Activated naive CD4-positive, alpha-beta T cell treated with anti-CD3 and anti-CD28 coated beads, Interleukin-2, amount 10 ng/mL, durations not matched to agents 7 days and 5 days (primary cell): ENCODE measurements at regions not wholly inside any gene's neighbourhood (a gene's known extent, or its start where the extent isn't known, plus 50 kb on each side); places are given as distances from the start of the nearest gene placed in this dataset.

Source experiments
- CTCF ChIA-PET: fragments of 350-600 bp; sonication (Branson Sonifier 250); formaldehyde crosslinking; loops from one replicate; lab custom pipeline; 2021; ENCODE audit warnings: antibody characterized with exemption; lab: Charles Lee
- DNase-seq: peaks from one replicate; pipeline ENCODE4 v3.0.0-alpha.2; 2020
- H3K27ac Mint-ChIP-seq: one replicate; pipeline ENCODE4 v1.8.0; 2021; ENCODE audit warnings: mild to moderate bottlenecking, moderate library complexity, mixed read lengths
- H3K27me3 Mint-ChIP-seq: one replicate; pipeline ENCODE4 v1.8.0; 2021; ENCODE audit warnings: mild to moderate bottlenecking, mixed read lengths
- H3K36me3 Mint-ChIP-seq: one replicate; pipeline ENCODE4 v1.8.0; 2021; ENCODE audit warnings: mixed read lengths
- H3K4me1 Mint-ChIP-seq: one replicate; pipeline ENCODE4 v1.8.0; 2021; ENCODE audit warnings: mixed read lengths
- H3K4me3 Mint-ChIP-seq: one replicate; pipeline ENCODE4 v1.8.0; 2021; ENCODE audit warnings: mild to moderate bottlenecking, moderate library complexity, mixed read lengths
- H3K9me3 Mint-ChIP-seq: one replicate; pipeline ENCODE4 v1.8.0; 2021; ENCODE audit warnings: mixed read lengths

DNA sequence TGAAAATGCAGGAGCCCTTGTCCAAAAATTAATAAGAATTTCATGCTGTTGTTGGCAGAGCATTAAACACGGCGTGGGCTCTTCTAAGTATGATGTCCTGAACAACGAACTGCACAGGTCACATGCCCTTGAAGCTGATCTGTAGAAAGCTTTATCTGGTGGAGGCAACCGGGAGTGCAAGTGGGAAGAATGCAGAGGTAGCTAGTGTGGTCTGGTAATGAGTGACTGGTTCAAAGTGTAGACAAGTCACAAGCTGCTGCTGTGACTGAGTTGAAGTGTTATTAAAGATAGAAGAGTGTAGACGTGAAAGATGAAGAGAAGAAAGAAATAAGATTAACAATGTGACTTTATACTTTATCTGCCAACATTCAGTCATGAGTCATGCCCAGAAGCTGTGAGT lies 361.9 kb downstream of the TTLL7 start:
- DNase-seq: no peak
- CTCF ChIA-PET: no interaction called here
- Mint-ChIP-seq H3K4me3 (no peak overlapping the region), H3K9me3 (no peaks in the 10 kb centered on the region), H3K36me3 (no peaks in the 10 kb centered on the region), H3K4me1 (peaks cover 12% of the 10 kb centered on the region), H3K27ac (no peak overlapping the region), H3K27me3 (peaks cover 4% of the 10 kb centered on the region)

DNA sequence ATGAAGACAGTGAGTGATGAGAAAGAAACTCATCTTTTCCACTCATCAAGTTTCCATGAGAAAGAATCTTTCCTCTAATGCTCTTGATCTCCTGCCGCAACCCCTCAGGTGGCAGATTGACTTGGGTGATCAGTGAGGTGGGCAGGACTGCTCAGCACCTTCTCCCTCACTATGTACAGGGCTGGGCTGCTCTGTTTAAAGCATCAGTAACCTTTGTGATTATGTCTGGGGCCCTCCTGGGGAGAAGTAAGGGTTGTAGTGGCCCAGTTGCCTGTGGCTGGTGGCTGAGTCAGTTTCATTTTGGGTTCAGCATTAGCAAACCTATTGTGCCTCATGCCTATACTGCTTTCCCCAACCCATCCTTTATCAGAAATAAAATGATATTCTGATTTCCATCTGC lies 366.0 kb downstream of the TTLL7 start:
- Mint-ChIP-seq H3K36me3 (no peaks in the 10 kb centered on the region), H3K27me3 (peaks cover 4% of the 10 kb centered on the region), H3K4me1 (no peaks in the 10 kb centered on the region), H3K4me3 (no peak overlapping the region), H3K9me3 (peaks cover 6% of the 10 kb centered on the region), H3K27ac (no peak overlapping the region)
- DNase-seq: no peak
- CTCF ChIA-PET: no interaction called here

DNA sequence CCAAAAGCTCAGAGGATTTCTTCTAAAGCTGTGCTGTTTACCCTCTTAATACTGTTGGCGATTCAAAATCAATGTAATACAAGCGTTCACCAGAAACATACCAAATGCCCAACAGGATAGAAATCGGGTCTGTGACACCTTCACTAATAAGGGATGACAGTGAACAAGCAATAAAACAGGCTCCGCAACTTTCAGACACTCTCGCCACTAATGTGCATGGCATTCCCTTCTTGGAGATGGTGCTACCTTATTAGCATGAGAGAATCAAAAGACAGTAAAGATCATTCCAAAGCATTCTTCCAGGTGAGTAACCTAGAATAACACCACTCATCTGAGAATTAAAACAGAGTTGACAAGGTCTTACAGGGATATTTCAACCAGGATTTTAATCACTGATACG lies 367.1 kb downstream of the TTLL7 start:
- no peak overlapping the region for H3K4me3 Mint-ChIP-seq
- peaks cover 4% of the 10 kb centered on the region for H3K27me3 Mint-ChIP-seq
- DNase-seq: no peak
- H3K4me1 Mint-ChIP-seq: no peaks in the 10 kb centered on the region
- peaks cover 6% of the 10 kb centered on the region for H3K9me3 Mint-ChIP-seq
- H3K36me3 Mint-ChIP-seq: no peaks in the 10 kb centered on the region
- CTCF ChIA-PET: no interaction called here
- H3K27ac Mint-ChIP-seq: no peak overlapping the region

DNA sequence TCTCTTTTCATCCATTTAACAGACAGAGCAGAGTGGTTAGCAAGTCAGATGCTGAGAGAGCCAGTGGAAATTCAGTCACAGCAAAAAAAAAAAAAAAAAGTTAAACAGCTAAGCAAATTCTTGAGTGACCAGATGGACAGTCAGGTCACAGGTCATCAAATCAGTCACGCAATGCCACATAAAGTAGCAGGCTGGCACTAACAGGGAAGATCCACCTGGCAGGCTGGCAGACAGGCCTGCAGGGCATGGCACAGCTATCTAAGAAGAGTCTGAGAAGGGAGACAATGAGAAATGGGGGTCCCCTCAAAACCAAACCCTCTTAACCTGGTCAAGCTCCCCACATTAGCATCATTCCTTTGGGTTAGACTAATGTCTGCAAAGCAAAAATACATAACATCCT lies 371.9 kb downstream of the TTLL7 start:
- CTCF ChIA-PET: no interaction called here
- peak overlapping the region; percentile 51 for H3K27ac Mint-ChIP-seq
- H3K9me3 Mint-ChIP-seq: peaks cover 6% of the 10 kb centered on the region
- no peaks in the 10 kb centered on the region for H3K27me3 Mint-ChIP-seq
- no peaks in the 10 kb centered on the region for H3K4me1 Mint-ChIP-seq
- DNase-seq: no peak
- H3K36me3 Mint-ChIP-seq: no peaks in the 10 kb centered on the region
- no peak overlapping the region for H3K4me3 Mint-ChIP-seq

DNA sequence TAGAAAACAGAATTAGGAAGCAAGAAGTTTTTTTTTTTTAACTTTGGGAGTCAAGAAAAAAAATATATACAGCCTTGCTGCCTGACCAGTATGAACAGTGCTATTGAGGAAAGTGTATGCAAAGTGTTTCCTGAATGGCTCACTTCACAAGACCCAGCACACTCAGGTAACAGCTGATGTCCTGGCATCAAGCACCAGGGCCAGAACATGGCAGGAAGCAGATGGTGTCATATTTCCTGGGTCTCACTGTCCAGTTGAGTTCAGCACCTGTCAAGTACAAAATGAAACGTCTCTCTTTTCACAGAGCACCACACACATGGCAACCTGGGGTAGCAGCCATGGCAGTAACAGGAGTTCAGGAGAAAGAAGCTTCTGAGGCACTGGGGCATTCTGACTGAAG lies 372.3 kb downstream of the TTLL7 start:
- H3K27ac Mint-ChIP-seq: peak overlapping the region; percentile 51
- CTCF ChIA-PET: no interaction called here

DNA sequence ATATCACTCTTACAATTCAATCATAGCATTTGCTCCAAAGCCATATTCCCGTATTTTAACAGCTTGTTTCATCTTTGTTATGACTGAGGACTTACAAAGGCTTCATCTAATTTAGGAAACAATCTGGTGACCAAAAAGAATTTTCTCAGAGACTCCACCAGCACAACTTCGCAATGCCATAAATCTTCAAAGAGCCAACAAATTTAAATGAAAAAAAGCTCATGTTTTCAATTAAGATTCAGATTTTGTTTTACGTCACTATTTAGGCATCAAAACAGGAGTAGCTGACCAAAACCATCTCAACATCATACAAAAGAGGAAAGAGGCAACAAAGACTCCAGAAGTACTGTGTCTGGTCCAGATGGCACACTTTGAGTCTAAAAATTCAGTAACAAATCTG lies 373.3 kb downstream of the TTLL7 start:
- Mint-ChIP-seq H3K36me3 (no peaks in the 10 kb centered on the region), H3K9me3 (peaks cover 6% of the 10 kb centered on the region), H3K27me3 (no peaks in the 10 kb centered on the region), H3K4me1 (no peaks in the 10 kb centered on the region), H3K4me3 (no peak overlapping the region), H3K27ac (no peak overlapping the region)
- DNase-seq: no peak
- CTCF ChIA-PET: no interaction called here

More for the DNA sequence above, 372.3 kb downstream of the TTLL7 start:
- no peak overlapping the region for H3K4me3 Mint-ChIP-seq
- DNase-seq: no peak
- no peaks in the 10 kb centered on the region for H3K27me3 Mint-ChIP-seq
- no peaks in the 10 kb centered on the region for H3K4me1 Mint-ChIP-seq
- no peaks in the 10 kb centered on the region for H3K36me3 Mint-ChIP-seq
- peaks cover 6% of the 10 kb centered on the region for H3K9me3 Mint-ChIP-seq

DNA sequence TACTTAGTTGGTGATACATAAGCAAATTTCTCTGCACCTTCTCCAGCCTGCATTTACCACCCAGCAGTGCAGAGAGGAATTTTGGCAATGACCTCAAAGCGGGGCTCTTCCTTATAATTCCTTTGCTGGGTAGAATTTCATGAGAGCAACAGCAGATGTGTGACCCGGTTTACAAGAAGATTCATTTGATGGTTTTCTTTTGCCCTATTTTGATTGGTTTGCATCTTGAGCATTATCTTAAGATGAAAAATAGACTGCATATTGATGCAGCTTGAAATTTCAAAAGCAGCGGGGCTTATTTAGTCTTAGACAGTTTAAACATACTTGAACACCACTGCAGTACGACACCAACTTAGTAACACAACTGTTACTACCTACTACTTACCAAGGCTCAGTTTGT lies 378.9 kb downstream of the TTLL7 start:
- CTCF ChIA-PET: no interaction called here
- H3K9me3 Mint-ChIP-seq: peaks cover 3% of the 10 kb centered on the region
- H3K36me3 Mint-ChIP-seq: no peaks in the 10 kb centered on the region
- no peak overlapping the region for H3K27ac Mint-ChIP-seq
- H3K4me3 Mint-ChIP-seq: no peak overlapping the region
- DNase-seq: no peak
- H3K4me1 Mint-ChIP-seq: no peaks in the 10 kb centered on the region
- H3K27me3 Mint-ChIP-seq: no peaks in the 10 kb centered on the region

DNA sequence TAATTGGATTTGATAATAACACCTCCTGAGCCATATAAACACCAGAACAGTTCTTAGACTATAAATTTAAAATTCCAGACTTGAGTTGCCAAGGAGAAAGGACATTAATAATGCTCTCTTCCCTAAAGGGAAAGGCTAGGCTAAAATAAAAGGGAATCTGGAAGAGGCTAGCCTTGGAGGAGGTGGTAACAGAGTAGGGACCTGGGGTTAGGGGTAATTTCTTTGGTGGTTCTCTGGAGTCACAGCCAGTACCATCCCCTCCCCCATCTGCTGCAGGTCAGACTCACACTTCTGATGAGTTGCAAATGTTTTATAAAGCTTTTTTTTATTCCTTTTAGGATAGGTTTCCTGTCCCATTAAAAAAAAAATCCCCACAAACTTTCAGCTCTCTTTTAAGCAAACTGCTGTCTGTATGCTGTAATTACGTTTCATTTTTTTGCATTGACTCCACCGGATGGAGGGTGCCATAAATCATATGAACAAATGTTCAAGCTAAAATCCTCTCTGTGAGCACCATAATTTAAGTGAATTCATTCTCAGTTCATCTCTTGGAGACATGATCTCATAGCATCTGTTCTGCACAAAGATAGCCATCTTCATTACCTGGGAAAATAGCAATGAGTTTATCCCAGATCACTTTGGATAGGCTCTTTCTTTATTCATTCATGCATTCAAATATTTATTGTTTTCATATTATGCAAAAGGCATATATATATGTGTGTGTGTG lies 379.6 kb downstream of the TTLL7 start:
- H3K36me3 Mint-ChIP-seq: no peaks in the 10 kb centered on the region
- no peaks in the 10 kb centered on the region for H3K4me1 Mint-ChIP-seq
- no peak for DNase-seq
- no peak overlapping the region for H3K27ac Mint-ChIP-seq
- H3K27me3 Mint-ChIP-seq: no peaks in the 10 kb centered on the region
- no peak overlapping the region for H3K4me3 Mint-ChIP-seq
- peaks cover 3% of the 10 kb centered on the region for H3K9me3 Mint-ChIP-seq
- CTCF ChIA-PET: no interaction called here

DNA sequence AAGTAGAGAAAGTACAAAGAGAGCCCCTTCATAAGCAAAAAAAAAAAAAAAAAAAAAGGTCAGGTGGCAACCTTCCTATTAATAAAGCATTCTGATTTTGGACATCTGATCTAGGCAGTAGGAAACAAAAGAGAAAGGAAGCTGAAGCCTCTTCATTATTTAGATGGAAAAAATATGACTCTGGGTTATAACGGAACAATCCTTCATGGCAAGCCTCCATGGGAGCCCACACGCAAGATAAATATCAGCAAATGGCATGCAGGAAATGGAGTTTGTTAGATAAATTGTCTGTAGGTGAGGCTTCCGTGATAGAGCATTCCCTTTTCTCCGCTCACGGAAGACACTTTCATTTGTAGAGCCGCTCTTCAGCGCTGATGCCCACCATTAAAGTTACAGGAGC lies 381.0 kb downstream of the TTLL7 start:
- Mint-ChIP-seq H3K4me1 (no peaks in the 10 kb centered on the region), H3K27ac (no peak overlapping the region)
- CTCF ChIA-PET: no interaction called here

DNA sequence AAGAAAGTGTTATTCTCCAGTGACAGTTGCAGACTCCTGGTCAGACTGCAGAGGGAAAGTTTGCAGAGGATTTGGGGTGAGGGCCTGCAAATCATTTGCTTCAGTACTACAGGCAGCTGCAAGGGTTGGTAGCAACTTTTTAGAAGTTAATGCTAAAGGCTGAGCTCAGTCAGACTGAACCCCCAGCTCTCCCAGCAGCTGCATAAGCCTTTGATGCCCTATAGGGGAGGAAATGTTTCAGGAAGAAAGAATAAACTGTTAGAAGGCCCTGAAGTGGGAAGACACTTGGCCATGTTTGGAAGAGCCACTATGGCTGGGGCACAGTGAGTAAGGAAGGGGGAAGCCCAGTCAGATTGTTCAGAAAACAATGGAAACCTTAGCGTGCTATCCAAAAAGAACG lies 383.6 kb downstream of the TTLL7 start:
- no peak overlapping the region for H3K4me3 Mint-ChIP-seq
- no peaks in the 10 kb centered on the region for H3K27me3 Mint-ChIP-seq
- H3K36me3 Mint-ChIP-seq: no peaks in the 10 kb centered on the region
- no peaks in the 10 kb centered on the region for H3K4me1 Mint-ChIP-seq
- no peaks in the 10 kb centered on the region for H3K9me3 Mint-ChIP-seq
- H3K27ac Mint-ChIP-seq: no peak overlapping the region
- CTCF ChIA-PET: interaction anchor here (1.0 kb wide), 1 partner anchor 20 kb away, joined by 4 read pairs; no protein-coding TSS in a partner anchor
- DNase-seq: no peak

More for the DNA sequence above, 381.0 kb downstream of the TTLL7 start:
- H3K9me3 Mint-ChIP-seq: peaks cover 3% of the 10 kb centered on the region
- no peak overlapping the region for H3K4me3 Mint-ChIP-seq
- no peak for DNase-seq
- no peaks in the 10 kb centered on the region for H3K27me3 Mint-ChIP-seq
- H3K36me3 Mint-ChIP-seq: no peaks in the 10 kb centered on the region

DNA sequence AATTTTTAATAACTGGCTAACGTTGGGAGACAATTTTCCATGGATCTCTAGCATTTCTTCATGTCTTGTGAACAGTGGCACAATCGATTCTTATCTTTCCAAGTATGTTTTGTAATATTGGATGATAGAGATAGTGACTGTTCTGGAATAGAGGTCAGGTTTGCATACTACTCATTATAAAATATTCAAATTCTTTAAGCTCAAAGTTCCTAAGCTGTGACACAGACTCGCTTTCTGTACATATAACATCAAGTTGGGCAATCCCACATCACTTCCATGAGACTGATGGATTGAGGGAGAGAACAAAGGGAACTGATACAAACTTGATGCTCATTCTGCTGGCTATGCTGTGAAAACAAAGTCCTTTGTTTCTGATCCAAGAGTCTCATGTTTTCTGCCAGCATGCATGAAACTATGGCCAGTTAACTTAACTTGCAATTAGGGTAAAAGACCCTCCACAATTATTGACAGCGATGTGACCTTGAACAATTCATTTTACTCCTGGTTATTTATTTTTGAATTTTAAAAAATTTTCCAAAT lies 392.4 kb downstream of the TTLL7 start:
- no peak for DNase-seq
- CTCF ChIA-PET: no interaction called here
- no peaks in the 10 kb centered on the region for H3K27me3 Mint-ChIP-seq
- H3K4me1 Mint-ChIP-seq: no peaks in the 10 kb centered on the region
- no peaks in the 10 kb centered on the region for H3K36me3 Mint-ChIP-seq
- no peak overlapping the region for H3K4me3 Mint-ChIP-seq
- no peak overlapping the region for H3K27ac Mint-ChIP-seq
- peaks cover 2% of the 10 kb centered on the region for H3K9me3 Mint-ChIP-seq

DNA sequence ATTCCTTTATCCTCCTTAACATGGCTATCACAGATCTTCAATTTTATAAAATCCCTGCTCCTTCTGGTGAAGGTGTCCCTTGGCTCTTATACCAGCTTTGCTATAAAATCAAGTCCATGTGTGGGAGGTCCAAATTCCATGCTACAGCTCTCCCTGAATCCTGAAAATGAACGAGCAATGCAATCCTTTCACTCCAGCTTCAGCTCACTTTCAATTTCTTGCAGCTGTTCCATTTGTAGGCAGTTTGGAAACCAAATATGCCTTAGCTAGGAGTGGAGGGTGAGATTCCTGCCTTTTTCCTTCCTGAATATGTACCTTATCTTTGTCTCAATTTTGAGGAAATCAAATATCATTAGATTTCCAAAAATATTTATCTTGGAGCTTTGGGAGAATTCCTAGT lies 402.6 kb downstream of the TTLL7 start:
- H3K9me3 Mint-ChIP-seq: peaks cover 17% of the 10 kb centered on the region
- H3K36me3 Mint-ChIP-seq: peaks cover 13% of the 10 kb centered on the region
- no peak overlapping the region for H3K4me3 Mint-ChIP-seq
- H3K27ac Mint-ChIP-seq: no peak overlapping the region
- no peaks in the 10 kb centered on the region for H3K27me3 Mint-ChIP-seq
- H3K4me1 Mint-ChIP-seq: peaks cover 14% of the 10 kb centered on the region
- no peak for DNase-seq
- CTCF ChIA-PET: no interaction called here

DNA sequence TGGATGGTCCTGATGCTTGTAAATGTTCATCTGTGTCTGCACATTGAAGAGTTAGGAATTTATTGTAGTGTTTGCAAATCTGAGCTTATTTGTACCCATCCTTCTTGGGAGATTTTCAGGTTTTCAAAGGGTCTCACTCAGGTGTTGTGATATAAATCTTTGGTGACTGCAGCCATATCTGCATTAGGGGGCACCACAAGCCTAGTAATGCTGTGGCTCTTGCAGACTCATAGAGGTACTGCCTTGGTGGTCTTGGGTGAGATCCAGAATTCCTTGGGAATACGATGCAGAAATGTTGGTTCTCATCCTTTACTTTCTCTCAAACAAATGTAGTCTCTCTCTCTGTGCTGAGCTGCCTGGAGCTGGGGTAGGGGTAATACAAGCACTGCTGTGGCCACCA lies 405.9 kb downstream of the TTLL7 start:
- CTCF ChIA-PET: no interaction called here

DNA sequence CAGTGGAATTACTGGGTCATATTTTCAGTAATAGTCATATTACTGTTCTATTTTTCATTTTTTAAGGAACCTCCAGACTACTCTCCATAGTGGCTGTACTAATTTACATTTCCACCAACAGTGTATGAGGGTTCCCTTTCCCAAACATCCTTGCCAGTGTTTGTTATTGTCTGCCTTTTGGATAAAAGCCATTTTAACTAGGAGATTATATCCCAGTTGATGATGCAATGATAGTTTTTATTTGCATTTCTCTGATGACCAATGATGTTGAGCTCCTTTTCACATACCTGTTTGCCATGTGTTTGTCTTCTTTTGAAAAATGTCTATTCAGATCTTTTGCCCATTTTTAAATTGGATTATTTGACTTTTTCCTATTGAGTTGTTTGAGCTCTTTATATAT lies 410.8 kb downstream of the TTLL7 start:
- peaks cover 23% of the 10 kb centered on the region for H3K4me1 Mint-ChIP-seq
- CTCF ChIA-PET: no interaction called here
- no peak overlapping the region for H3K4me3 Mint-ChIP-seq
- no peak for DNase-seq
- peaks cover 12% of the 10 kb centered on the region for H3K9me3 Mint-ChIP-seq
- peaks cover 3% of the 10 kb centered on the region for H3K36me3 Mint-ChIP-seq
- no peak overlapping the region for H3K27ac Mint-ChIP-seq
- no peaks in the 10 kb centered on the region for H3K27me3 Mint-ChIP-seq

More for the DNA sequence above, 405.9 kb downstream of the TTLL7 start:
- Mint-ChIP-seq H3K4me1 (peaks cover 14% of the 10 kb centered on the region), H3K4me3 (no peak overlapping the region), H3K9me3 (peaks cover 4% of the 10 kb centered on the region), H3K36me3 (peaks cover 8% of the 10 kb centered on the region), H3K27ac (no peak overlapping the region), H3K27me3 (no peaks in the 10 kb centered on the region)
- no peak for DNase-seq

DNA sequence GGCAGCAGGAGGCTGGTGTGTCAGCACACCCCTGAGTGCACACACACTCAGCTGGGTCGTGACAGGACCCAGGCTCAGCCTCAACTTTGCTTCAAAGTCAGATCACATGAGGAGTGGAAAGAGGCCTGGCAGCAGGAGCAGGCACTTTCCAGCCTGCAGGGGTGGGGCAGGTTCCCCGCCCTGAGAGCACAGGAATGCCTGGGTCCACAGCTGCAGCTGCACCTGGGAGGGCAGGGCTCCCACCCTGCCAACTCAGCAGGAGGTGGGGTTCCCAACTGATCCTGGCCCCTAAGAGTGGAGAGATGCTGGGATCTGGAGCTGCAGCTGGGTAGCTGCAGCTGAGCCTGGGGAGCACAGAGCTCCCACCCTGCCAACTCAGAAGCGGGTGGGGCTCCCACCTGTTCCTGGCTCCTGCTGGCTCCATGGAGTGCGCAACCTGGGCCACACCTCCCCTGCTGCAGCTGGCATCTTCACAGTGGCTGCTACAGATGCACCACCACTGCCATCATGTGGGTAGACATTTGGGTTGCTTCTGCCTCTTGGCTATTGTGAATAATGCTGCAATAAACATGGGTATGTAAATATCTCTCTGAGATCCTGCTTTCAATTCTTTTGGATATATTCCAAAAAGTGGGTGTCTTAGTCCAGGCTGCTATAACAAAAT lies 415.4 kb downstream of the TTLL7 start:
- Mint-ChIP-seq H3K36me3 (peaks cover 8% of the 10 kb centered on the region), H3K27me3 (no peaks in the 10 kb centered on the region), H3K9me3 (peaks cover 29% of the 10 kb centered on the region), H3K4me3 (no peak overlapping the region), H3K27ac (no peak overlapping the region), H3K4me1 (peaks cover 14% of the 10 kb centered on the region)
- DNase-seq: peak; percentile 71
- CTCF ChIA-PET: no interaction called here
